ENCODE measurements at regions not wholly inside any gene's neighbourhood (a gene's known extent, or its start where the extent isn't known, plus 50 kb on each side); places are given as distances from the start of the nearest gene placed in this dataset.

DNA sequence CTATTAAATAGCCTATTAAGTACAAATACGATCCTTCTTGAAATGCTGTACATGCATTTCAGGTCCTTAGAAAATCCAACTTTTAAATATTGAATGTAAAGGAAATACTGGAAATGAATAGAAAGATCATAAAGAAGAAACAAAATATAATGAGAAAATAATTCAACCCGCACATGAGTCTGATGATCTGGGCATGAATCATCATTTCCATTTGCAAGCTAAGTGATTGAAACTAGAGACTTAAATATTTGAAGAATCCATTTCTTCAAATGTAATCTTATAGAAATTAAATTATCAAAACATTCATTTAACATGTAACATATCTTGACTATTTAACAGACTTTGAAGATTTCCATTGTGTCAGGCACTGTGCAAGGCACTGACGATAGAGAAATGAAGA lies 977.0 kb downstream of the TFAP2A start:
- peak; percentile 31; the same call in 1 of the 2 replicates for TF ChIP-seq FOSL1 (IDR thresholded peaks at IDR 0.05; ENCODE audit: low read depth)
- TF ChIP-seq, protein P1, sequence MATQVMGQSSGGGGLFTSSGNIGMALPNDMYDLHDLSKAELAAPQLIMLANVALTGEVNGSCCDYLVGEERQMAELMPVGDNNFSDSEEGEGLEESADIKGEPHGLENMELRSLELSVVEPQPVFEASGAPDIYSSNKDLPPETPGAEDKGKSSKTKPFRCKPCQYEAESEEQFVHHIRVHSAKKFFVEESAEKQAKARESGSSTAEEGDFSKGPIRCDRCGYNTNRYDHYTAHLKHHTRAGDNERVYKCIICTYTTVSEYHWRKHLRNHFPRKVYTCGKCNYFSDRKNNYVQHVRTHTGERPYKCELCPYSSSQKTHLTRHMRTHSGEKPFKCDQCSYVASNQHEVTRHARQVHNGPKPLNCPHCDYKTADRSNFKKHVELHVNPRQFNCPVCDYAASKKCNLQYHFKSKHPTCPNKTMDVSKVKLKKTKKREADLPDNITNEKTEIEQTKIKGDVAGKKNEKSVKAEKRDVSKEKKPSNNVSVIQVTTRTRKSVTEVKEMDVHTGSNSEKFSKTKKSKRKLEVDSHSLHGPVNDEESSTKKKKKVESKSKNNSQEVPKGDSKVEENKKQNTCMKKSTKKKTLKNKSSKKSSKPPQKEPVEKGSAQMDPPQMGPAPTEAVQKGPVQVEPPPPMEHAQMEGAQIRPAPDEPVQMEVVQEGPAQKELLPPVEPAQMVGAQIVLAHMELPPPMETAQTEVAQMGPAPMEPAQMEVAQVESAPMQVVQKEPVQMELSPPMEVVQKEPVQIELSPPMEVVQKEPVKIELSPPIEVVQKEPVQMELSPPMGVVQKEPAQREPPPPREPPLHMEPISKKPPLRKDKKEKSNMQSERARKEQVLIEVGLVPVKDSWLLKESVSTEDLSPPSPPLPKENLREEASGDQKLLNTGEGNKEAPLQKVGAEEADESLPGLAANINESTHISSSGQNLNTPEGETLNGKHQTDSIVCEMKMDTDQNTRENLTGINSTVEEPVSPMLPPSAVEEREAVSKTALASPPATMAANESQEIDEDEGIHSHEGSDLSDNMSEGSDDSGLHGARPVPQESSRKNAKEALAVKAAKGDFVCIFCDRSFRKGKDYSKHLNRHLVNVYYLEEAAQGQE (IDR thresholded peaks at IDR 0.05; ENCODE audit: low read depth), result no peak
- Histone ChIP-seq H3K9me3 (ENCODE audit: control insufficient read depth in 1 of 2, insufficient read depth in 1 of 2, low read depth in 1 of 2, low read length in 2 of 2) (no peaks in the 10 kb centered on the region), H3K9me2 (ENCODE audit: insufficient read depth) (no peaks in the 10 kb centered on the region), H3K79me2 (ENCODE audit: insufficient read depth, low read length) (no peaks in the 10 kb centered on the region), H3K4me3 (replicated peaks in 1 of 2; ENCODE audit: low read depth in 1 of 2, low read length in 2 of 2) (no peak overlapping the region), H3K9ac (ENCODE audit: low read length) (no peak overlapping the region), H3K27ac (ENCODE audit: low read depth, low read length) (no peak overlapping the region), H3K4me2 (ENCODE audit: low read length) (no peak overlapping the region), H3K4me1 (ENCODE audit: control insufficient read depth in 1 of 2, insufficient read depth in 2 of 2, low read length in 2 of 2) (no peaks in the 10 kb centered on the region), H4K20me1 (ENCODE audit: insufficient read depth) (no peaks in the 10 kb centered on the region; the same call in 1 of the 2 replicates), H3K27me3 (ENCODE audit: insufficient read depth, low read length) (no peaks in the 10 kb centered on the region), H3K36me3 (ENCODE audit: control insufficient read depth in 1 of 2, insufficient read depth in 2 of 2, low read length in 2 of 2) (no peaks in the 10 kb centered on the region), H2AFZ (ENCODE audit: low read depth, low read length, poor library complexity, severe bottlenecking) (peak overlapping the region; percentile 2)
- BruUV-seq (replicated peaks), result no TSS peak
- intact Hi-C loops (cut with micrococcal nuclease), result no loop called here
- no peak for ATAC-seq
- ChIA-PET POLR2A (no interaction called here), RAD21 (ENCODE audit: low non-redundant PET in 1 of 2, low total read pairs in 2 of 2, uncharacterized antibody in 2 of 2, unreplicated experiment in 2 of 2) (no interaction called here), CTCF (no interaction called here)
- DNase-seq (ENCODE audit: low read depth, low spot score), result no peak

DNA sequence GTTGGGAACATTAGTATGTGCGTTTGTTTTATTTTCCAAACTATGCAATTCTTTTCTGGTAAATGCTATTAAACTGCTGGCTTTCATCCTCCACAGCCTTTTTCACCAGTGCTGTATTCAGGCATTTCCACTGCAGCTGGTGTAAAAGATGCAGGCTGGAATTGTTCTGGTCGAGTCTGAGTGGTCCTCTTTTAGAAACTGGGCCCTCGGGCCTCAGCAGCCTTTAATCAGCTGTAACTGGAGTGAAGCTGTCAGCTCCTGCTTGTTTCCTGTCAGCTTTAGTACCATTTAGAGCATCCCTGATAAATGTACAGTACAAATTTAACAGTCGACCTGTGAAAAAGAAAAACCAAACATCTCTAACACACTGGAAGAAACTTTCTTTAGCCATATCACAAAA lies 979.6 kb downstream of the TFAP2A start:
- no peaks in the 10 kb centered on the region for H3K36me3 ChIP-seq (ENCODE audit: control insufficient read depth in 1 of 2, insufficient read depth in 2 of 2, low read length in 2 of 2)
- ChIA-PET POLR2A (no interaction called here), CTCF (no interaction called here)

More for the DNA sequence above, 979.6 kb downstream of the TFAP2A start:
- H2AFZ ChIP-seq (ENCODE audit: low read depth, low read length, poor library complexity, severe bottlenecking), result no peak overlapping the region
- intact Hi-C loops (cut with micrococcal nuclease), result no loop called here
- RAD21 ChIA-PET (ENCODE audit: low non-redundant PET in 1 of 2, low total read pairs in 2 of 2, uncharacterized antibody in 2 of 2, unreplicated experiment in 2 of 2), result no interaction called here
- H3K9me3 ChIP-seq (ENCODE audit: control insufficient read depth in 1 of 2, insufficient read depth in 1 of 2, low read depth in 1 of 2, low read length in 2 of 2), result no peaks in the 10 kb centered on the region
- H3K4me2 ChIP-seq (ENCODE audit: low read length), result no peak overlapping the region
- no peak overlapping the region for H3K9ac ChIP-seq (ENCODE audit: low read length)
- ATAC-seq (no peak), DNase-seq (ENCODE audit: low read depth, low spot score) (no peak)
- H3K79me2 ChIP-seq (ENCODE audit: insufficient read depth, low read length), result no peaks in the 10 kb centered on the region
- no peaks in the 10 kb centered on the region; the same call in 1 of the 2 replicates for H4K20me1 ChIP-seq (ENCODE audit: insufficient read depth)
- TF ChIP-seq SRF (IDR thresholded peaks at IDR 0.05; ENCODE audit: low read depth) (no peak), CEBPB (IDR thresholded peaks at IDR 0.05; ENCODE audit: low read depth) (no peak), POLR2AphosphoS5 (IDR thresholded peaks at IDR 0.05; ENCODE audit: low read depth, low read length) (no peak)
- TF ChIP-seq, protein P2, sequence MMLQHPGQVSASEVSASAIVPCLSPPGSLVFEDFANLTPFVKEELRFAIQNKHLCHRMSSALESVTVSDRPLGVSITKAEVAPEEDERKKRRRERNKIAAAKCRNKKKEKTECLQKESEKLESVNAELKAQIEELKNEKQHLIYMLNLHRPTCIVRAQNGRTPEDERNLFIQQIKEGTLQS (IDR thresholded peaks at IDR 0.05), result no peak
- H3K9me2 ChIP-seq (ENCODE audit: insufficient read depth), result no peaks in the 10 kb centered on the region
- no peaks in the 10 kb centered on the region for H3K4me1 ChIP-seq (ENCODE audit: control insufficient read depth in 1 of 2, insufficient read depth in 2 of 2, low read length in 2 of 2)
- no peak overlapping the region for H3K27ac ChIP-seq (ENCODE audit: low read depth, low read length)
- BruUV-seq (replicated peaks), result no TSS peak
- no peaks in the 10 kb centered on the region for H3K27me3 ChIP-seq (ENCODE audit: insufficient read depth, low read length)
- no peak overlapping the region for H3K4me3 ChIP-seq (replicated peaks in 1 of 2; ENCODE audit: low read depth in 1 of 2, low read length in 2 of 2)
